Uterus (tissue), 3 donors: ENCODE measurements at regions not wholly inside any gene's neighbourhood (a gene's known extent, or its start where the extent isn't known, plus 50 kb on each side); places are given as distances from the start of the nearest gene placed in this dataset.

Source experiments
- DNase-seq, 2 donors: peaks; one replicate each; pipeline ENCODE4 v3.0.0-alpha.2; 2019 to 2020
- H3K27ac ChIP-seq, 2 donors: fragments of 200-600 bp; sonication (generic); 1 replicate in 1 of 2; 2 replicates in 1 of 2; pipeline ENCODE4 v1.5.1; 2016 to 2018
- H3K27me3 ChIP-seq, 2 donors: fragments of 200-600 bp; sonication (generic); one replicate each; pipeline ENCODE4 v1.5.1; 2018 to 2019; ENCODE audit warnings: control low read depth in 1 of 2
- H3K36me3 ChIP-seq, 2 donors: fragments of 200-600 bp; sonication (generic); one replicate each; pipeline ENCODE4 v1.5.1; 2019; ENCODE audit warnings: control low read depth in 1 of 2
- H3K4me1 ChIP-seq, 2 donors: fragments of 200-600 bp; sonication (generic); one replicate each; pipeline ENCODE4 v1.5.1; 2018 to 2019; ENCODE audit warnings: control low read depth in 1 of 2
- H3K4me3 ChIP-seq, 2 donors: fragments of 200-600 bp; sonication (generic); 1 replicate in 1 of 2; 2 replicates in 1 of 2; pipeline ENCODE4 v1.5.1; 2018 to 2019; ENCODE audit warnings: mild to moderate bottlenecking in 1 of 2
- H3K9me3 ChIP-seq, 2 donors: fragments of 200-600 bp; sonication (generic); one replicate each; pipeline ENCODE4 v1.5.1; 2019; ENCODE audit warnings: control low read depth in 1 of 2
- CTCF ChIP-seq, 4 experiments: fragments of 200-600 bp in 2 of 4; fragments of 450-650 bp in 2 of 4; sonication (generic) in 2 of 4; IDR thresholded peaks; one replicate each; pipeline ENCODE4 v1.5.1; 2016 to 2019; ENCODE audit warnings: antibody characterized with exemption in 4 of 4, mild to moderate bottlenecking in 2 of 4, moderate library complexity in 1 of 4
- POLR2A ChIP-seq, 2 donors: fragments of 450-650 bp; IDR thresholded peaks; one replicate each; pipeline ENCODE4 v1.6.1; 2016; ENCODE audit warnings: antibody characterized with exemption in 2 of 2, mild to moderate bottlenecking in 1 of 2, moderate library complexity in 1 of 2
- intact Hi-C: fragments of 100-400 bp; cut with DNase I; formaldehyde crosslinking; loops from one replicate; pipeline ENCODE4 v1.15.1; 2023; ENCODE audit warnings: low total_unique reads
- donor health status: DM: yes; HTN: yes; CAD: no.

GRCh38 chr22:42217752-42218280, 52.6 kb downstream of the TCF20 start:
- TF ChIP-seq CTCF (IDR thresholded peaks at IDR 0.05) (no peak), POLR2A (IDR thresholded peaks at IDR 0.05) (no peak)
- Histone ChIP-seq H3K4me3 (no peak overlapping the region), H3K27me3 (no peaks in the 10 kb centered on the region), H3K27ac (no peak overlapping the region), H3K4me1 (no peaks in the 10 kb centered on the region), H3K9me3 (no peaks in the 10 kb centered on the region), H3K36me3 (no peaks in the 10 kb centered on the region)
- intact Hi-C loops: no loop called here
- no peak for DNase-seq

- Histone ChIP-seq H3K4me3 (no peak overlapping the region), H3K27me3 (no peaks in the 10 kb centered on the region), H3K36me3 (no peaks in the 10 kb centered on the region), H3K27ac (no peak overlapping the region), H3K4me1 (no peaks in the 10 kb centered on the region), H3K9me3 (no peaks in the 10 kb centered on the region)
- DNase-seq: no peak
- intact Hi-C loops: no loop called here
- TF ChIP-seq POLR2A (IDR thresholded peaks at IDR 0.05) (no peak), CTCF (IDR thresholded peaks at IDR 0.05) (no peak)
Measured at GRCh38 chr22:42217019-42217751, 53.3 kb downstream of the TCF20 start.

- H3K27me3 ChIP-seq: no peaks in the 10 kb centered on the region
- H3K9me3 ChIP-seq: no peaks in the 10 kb centered on the region
- H3K27ac ChIP-seq: no peak overlapping the region
- intact Hi-C loops: no loop called here
- H3K4me1 ChIP-seq: no peaks in the 10 kb centered on the region
- DNase-seq: peak in 1 of 2 donors; percentile 16
- no peak overlapping the region for H3K4me3 ChIP-seq
- H3K36me3 ChIP-seq: no peaks in the 10 kb centered on the region
- TF ChIP-seq POLR2A (IDR thresholded peaks at IDR 0.05) (no peak), CTCF (IDR thresholded peaks at IDR 0.05) (no peak)
Measured at GRCh38 chr22:42214633-42215415, 55.6 kb downstream of the TCF20 start.

- H3K9me3 ChIP-seq: no peaks in the 10 kb centered on the region
- no peak overlapping the region for H3K4me3 ChIP-seq
- no peak for DNase-seq
- intact Hi-C loops: no loop called here
- no peaks in the 10 kb centered on the region for H3K4me1 ChIP-seq
- no peak for TF ChIP-seq POLR2A (IDR thresholded peaks at IDR 0.05)
- TF ChIP-seq CTCF (IDR thresholded peaks at IDR 0.05): no peak
- H3K27me3 ChIP-seq: no peaks in the 10 kb centered on the region
- H3K27ac ChIP-seq: no peak overlapping the region
- H3K36me3 ChIP-seq: no peaks in the 10 kb centered on the region
Measured at GRCh38 chr22:42208362-42208761, 62.1 kb downstream of the TCF20 start.

GRCh38 chr22:42207918-42208317, 62.5 kb downstream of the TCF20 start:
- TF ChIP-seq POLR2A (IDR thresholded peaks at IDR 0.05) (no peak), CTCF (IDR thresholded peaks at IDR 0.05) (no peak)
- H3K4me3 ChIP-seq: no peak overlapping the region

More at GRCh38 chr22:42207918-42208317, 62.5 kb downstream of the TCF20 start:
- intact Hi-C loops: no loop called here
- DNase-seq: no peak
- Histone ChIP-seq H3K27me3 (no peaks in the 10 kb centered on the region), H3K36me3 (no peaks in the 10 kb centered on the region), H3K9me3 (no peaks in the 10 kb centered on the region), H3K27ac (no peak overlapping the region), H3K4me1 (no peaks in the 10 kb centered on the region)
